ENCODE measurements at regions not wholly inside any gene's neighbourhood (a gene's known extent, or its start where the extent isn't known, plus 50 kb on each side); places are given as distances from the start of the nearest gene placed in this dataset.

DNA sequence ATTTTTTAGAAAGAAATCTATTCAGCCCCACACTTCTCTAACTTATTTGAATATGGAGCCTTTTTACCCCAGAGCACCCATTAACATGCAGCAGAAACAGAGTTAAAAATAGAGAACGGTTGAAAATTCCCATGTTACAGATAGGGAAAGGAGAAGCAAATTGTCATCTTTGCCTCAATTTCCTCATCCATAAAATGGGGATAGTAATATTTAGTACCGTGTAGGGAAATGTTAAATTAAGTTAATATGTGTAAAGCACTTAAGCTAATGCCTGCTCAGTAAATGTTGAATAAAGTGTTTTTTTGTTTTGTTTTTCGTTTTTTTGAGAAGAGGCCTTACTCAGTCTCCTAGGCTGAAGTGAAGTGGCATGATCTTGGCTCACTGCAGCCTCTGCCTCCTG is 50.3 kb downstream of the NAV1 start:
- H3K27ac Mint-ChIP-seq = no peak overlapping the region
- H3K4me3 Mint-ChIP-seq = no peak overlapping the region
- H3K27me3 Mint-ChIP-seq = no peaks in the 10 kb centered on the region
- H3K9me3 Mint-ChIP-seq = no peaks in the 10 kb centered on the region
- H3K4me1 Mint-ChIP-seq = no peaks in the 10 kb centered on the region
- H3K36me3 Mint-ChIP-seq = no peaks in the 10 kb centered on the region

DNA sequence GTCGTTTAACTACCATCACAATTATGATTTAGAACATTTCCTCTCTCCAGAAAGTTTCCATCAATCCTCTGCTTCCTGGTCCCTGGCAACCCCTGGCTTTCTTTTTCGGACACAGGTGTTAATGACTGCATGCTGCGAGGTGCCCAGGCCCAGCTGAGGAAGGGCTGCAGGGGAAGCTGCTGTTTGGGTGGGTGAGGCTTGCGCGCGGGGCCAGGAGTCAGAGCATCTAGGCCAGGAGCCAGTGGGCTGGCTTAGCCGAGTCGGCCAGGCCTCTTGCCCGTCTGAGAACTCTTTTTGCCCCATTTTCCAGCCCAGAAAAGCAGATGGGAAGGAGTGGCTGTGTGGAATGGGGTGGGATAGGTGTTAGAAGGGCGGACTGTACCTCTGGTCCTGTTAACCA is 51.5 kb downstream of the NAV1 start:
- H3K9me3 Mint-ChIP-seq = no peaks in the 10 kb centered on the region
- H3K27me3 Mint-ChIP-seq = no peaks in the 10 kb centered on the region
- no peaks in the 10 kb centered on the region for H3K4me1 Mint-ChIP-seq

DNA sequence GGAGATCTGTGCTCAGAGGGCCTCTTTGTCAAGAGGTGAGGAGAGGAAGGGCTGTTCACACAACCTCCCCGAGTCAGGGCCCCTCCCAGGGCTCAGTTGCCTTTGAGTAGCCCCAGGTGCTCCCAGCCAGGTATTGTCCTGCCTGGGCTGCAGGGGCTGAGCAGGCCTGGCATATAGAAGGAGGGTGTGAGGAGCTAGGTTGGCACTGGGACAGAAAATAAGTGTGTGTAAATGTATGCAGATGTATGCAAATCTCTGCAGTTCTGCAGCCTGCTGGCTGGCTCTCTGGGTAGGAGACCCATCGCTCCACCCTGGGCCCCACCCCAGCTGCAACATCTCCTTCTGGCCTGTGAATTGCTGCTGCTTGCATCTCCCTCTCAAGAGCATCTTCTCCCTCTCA is 52.4 kb downstream of the NAV1 start:
- Mint-ChIP-seq H3K27me3 (no peaks in the 10 kb centered on the region), H3K4me3 (no peak overlapping the region), H3K36me3 (no peaks in the 10 kb centered on the region), H3K4me1 (no peaks in the 10 kb centered on the region), H3K27ac (no peak overlapping the region), H3K9me3 (no peaks in the 10 kb centered on the region)

More for the DNA sequence above, 51.5 kb downstream of the NAV1 start:
- no peak overlapping the region for H3K27ac Mint-ChIP-seq
- no peaks in the 10 kb centered on the region for H3K36me3 Mint-ChIP-seq
- no peak overlapping the region for H3K4me3 Mint-ChIP-seq

DNA sequence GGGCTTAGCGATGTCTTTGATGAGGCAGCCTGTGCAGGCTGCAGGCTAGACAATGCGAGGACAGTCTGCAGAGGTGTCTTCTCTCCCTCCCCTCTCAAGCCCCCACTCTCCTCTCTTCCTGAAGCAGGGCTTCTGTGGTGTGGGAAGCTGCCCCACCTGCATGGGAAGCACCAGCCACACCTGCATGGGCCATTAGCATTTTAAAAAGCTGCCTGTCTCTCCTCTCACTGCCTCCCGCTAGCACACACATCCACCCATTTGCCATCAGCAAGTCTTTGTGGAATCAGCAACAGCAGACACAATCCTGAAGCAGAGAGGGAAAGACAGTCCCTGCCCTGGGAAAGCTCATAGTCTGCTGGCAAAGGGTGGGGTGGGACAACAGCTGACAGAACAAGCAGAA is 53.1 kb downstream of the NAV1 start:
- Mint-ChIP-seq H3K4me1 (no peaks in the 10 kb centered on the region), H3K36me3 (no peaks in the 10 kb centered on the region), H3K27me3 (no peaks in the 10 kb centered on the region), H3K27ac (no peak overlapping the region), H3K4me3 (no peak overlapping the region), H3K9me3 (no peaks in the 10 kb centered on the region)

DNA sequence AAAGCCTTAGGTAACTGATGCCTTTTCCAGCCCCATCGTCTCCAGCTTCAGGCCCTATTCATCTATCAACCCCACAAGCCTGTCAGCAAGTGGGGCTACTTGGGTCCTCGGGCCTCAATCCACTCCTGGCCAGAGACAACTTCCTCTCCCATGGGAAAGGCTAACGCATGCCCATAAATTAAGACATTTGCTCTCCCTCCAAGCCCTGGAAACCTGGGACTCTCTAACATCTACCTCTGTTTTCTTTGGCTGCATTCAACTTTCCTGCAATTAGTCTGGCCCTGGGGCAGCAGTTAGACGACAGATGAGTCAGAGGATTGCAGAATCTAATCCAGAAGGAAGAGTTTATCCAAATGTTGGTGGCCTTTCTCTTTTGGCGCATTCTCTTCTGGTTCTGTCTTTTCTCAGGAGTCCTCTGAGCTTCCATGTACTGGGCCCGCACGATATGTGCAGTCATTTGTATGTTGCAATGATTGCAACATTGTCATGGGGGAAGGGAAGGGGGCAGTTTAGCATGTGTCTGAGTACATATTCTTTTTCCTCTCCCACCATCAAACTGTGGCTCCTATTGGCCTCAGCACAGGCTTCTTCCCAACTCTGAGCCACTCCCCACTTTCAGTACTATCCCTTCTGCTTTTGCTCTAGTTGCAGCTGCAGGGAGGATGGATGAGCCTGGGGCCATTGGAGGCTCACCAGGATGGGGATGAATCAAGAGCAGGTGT is 54.4 kb downstream of the NAV1 start:
- Mint-ChIP-seq H3K4me3 (no peak overlapping the region), H3K27ac (no peak overlapping the region), H3K4me1 (no peaks in the 10 kb centered on the region), H3K36me3 (no peaks in the 10 kb centered on the region), H3K27me3 (no peaks in the 10 kb centered on the region), H3K9me3 (no peaks in the 10 kb centered on the region)

DNA sequence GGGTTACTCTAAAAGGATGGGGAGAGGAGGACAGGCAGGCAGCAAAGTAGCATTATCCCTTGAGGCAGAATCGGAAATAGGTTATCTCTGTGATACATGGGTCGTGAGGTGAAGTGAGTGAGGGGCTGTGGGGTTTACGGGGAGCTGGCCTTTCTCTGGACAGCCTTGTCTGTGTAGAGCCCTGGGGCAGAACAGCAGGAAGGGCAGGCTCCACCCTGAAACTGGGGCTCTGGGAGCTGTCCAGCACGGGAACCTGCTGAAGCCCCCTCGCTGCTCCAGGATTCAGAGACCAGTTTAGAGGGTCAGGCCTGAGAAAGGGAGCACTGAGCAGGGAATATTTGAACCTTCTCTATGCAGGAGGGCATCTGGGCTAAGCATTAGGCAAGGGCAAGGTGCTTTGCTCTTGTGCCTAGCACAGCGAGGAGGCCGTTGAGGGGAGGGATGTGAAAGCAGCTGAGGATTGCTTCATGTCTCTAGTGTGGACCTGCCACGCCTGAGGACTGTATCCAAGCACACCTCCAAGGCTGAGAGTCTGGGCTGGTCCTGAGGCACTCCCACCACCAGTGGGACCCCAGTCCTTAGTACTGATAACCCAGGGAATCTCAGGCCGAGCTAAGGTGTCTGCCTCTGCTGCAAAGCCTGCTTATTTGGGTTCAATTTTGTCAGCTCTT is 55.8 kb downstream of the NAV1 start:
- no peak overlapping the region for H3K27ac Mint-ChIP-seq
- H3K4me1 Mint-ChIP-seq = no peaks in the 10 kb centered on the region
- H3K36me3 Mint-ChIP-seq = no peaks in the 10 kb centered on the region
- no peaks in the 10 kb centered on the region for H3K27me3 Mint-ChIP-seq
- H3K4me3 Mint-ChIP-seq = no peak overlapping the region
- no peaks in the 10 kb centered on the region for H3K9me3 Mint-ChIP-seq

DNA sequence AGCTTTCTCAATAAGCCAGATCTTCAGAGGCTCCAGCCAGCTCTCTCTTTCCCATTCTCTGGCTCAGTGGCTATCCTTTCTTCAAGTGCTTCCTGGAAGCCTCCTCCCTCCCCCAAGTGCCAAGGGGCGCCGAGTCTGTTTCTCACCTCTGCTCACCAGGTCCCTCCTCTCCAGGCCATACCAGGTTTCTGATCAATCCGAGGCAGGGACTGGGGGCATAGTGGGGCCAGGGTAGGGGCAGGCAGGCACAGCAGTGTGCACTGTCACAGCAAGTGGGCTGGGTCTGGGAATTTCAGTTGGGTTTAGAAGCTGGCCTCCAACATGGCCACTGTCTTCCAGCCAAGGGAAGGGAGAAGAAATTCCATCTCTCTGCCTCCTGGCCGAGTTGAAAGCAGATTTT is 56.5 kb downstream of the NAV1 start:
- H3K27me3 Mint-ChIP-seq = no peaks in the 10 kb centered on the region
- H3K36me3 Mint-ChIP-seq = no peaks in the 10 kb centered on the region
- H3K4me3 Mint-ChIP-seq = no peak overlapping the region
- H3K27ac Mint-ChIP-seq = no peak overlapping the region
- no peaks in the 10 kb centered on the region for H3K9me3 Mint-ChIP-seq
- no peaks in the 10 kb centered on the region for H3K4me1 Mint-ChIP-seq

DNA sequence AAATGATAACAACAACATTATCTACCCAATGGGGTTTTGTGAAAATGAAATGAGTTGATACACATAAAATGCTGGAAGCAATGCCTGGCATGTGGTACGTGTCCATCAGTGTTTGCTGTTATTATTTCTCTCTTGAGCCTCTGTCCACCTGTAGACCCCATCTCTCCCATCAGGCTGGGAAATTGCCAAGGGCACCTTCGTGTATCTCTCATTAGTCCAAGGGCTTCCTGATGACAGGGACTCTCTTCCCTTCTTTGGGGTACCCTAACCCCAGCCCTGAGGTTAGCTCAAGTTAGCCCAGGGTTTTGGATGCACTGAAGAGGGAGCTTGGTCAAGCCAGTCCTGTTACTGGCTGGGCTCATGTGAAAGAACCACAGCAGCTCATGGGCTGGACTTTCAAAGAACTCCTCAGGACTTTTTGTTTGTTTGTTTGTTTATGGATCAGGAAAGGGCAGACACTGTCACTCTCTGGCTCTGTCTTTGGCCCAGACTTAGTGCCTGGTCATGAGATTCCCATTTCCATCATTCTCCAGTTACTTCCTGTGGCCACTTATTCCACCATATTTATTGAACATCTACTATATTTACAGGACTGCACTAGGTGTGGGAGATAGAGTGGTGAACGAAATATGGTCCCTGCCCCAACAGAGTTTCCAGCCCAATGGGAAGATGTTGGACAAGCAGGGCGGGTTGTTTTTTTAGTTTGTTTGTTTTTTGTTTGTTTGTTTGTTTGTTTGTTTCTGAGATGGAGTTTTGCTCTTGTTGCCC is 57.4 kb downstream of the NAV1 start:
- no peaks in the 10 kb centered on the region for H3K36me3 Mint-ChIP-seq
- H3K4me1 Mint-ChIP-seq = no peaks in the 10 kb centered on the region
- no peak overlapping the region for H3K27ac Mint-ChIP-seq
- H3K27me3 Mint-ChIP-seq = no peaks in the 10 kb centered on the region
- no peaks in the 10 kb centered on the region for H3K9me3 Mint-ChIP-seq
- H3K4me3 Mint-ChIP-seq = no peak overlapping the region

DNA sequence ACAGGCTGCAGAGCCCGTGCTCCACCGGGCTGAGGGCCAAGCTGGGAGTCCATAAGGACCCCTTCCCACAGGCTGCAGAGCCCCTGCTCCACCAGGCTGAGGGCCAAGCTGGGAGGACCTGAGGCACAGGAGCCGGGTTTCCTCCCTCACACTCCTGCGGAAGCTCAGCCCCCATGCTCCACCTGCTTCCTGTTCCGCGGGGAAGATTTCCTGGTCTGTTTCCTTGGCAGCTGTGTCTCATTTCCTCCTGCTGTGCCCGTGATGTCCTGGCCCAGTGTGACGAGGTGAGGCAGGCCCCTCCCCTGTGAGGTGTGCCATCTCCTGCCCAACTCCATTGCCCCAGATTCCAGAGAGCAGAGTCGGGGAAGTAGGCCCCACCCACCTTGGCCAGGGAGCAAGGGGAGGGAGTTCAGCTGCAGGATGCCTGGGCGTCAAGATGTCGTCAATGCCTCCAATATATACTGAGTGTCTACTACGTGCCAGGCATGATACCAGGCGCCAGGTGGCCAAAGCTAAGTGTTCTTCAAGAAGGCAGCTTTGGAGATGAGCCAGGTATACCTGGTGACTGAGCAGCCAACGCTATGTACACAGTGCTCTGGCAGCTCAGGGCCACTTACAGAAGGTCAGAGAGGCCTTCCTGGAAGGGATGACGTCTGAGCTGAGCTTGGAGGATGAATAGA is 58.8 kb downstream of the NAV1 start:
- H3K36me3 Mint-ChIP-seq = no peaks in the 10 kb centered on the region
- no peaks in the 10 kb centered on the region for H3K9me3 Mint-ChIP-seq
- H3K27ac Mint-ChIP-seq = no peak overlapping the region
- H3K4me3 Mint-ChIP-seq = no peak overlapping the region
- no peaks in the 10 kb centered on the region for H3K4me1 Mint-ChIP-seq
- H3K27me3 Mint-ChIP-seq = no peaks in the 10 kb centered on the region

DNA sequence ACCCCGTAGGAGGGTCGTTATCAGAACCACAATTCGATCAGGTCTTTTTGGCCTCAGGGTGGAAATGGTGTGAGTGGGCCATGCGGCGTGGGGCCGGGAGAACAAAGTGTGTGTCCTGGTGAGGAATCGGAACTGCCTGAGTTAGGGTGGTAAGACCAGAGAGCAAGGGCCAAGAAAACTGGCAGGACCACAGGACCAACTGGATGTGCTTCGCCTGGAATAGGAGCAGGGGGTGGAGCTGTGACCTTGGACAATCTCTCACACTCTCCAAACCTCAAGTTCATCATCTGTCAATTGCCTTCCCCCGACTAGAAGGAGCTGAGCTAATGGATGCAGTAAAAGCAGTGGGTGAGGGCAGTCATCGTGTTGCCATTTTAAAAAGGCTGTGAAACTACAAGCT is 59.5 kb downstream of the NAV1 start:
- Mint-ChIP-seq H3K27me3 (no peaks in the 10 kb centered on the region), H3K9me3 (no peaks in the 10 kb centered on the region), H3K4me3 (no peak overlapping the region), H3K27ac (no peak overlapping the region), H3K36me3 (no peaks in the 10 kb centered on the region), H3K4me1 (no peaks in the 10 kb centered on the region)

DNA sequence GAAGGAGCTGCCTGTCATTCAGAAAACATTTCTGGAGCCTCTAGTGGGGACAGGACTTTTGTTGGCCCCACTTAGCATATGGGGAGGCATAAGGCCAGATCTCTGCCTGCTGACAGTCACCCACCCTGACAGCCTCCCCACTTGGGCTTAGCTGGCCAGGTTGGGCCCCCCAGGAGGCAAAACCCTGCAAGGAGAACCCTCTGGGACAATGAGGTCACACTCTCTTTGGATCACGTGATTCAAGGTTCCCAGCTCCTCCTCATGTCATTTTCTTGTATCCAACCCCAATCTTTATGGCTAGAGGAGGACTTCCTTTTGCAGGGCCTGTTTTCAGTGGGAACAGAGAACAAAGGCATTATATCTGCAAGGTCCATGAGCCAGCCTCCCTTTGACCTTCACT is 60.0 kb downstream of the NAV1 start:
- H3K27me3 Mint-ChIP-seq = no peaks in the 10 kb centered on the region
- no peaks in the 10 kb centered on the region for H3K4me1 Mint-ChIP-seq
- no peak overlapping the region for H3K4me3 Mint-ChIP-seq
- H3K36me3 Mint-ChIP-seq = no peaks in the 10 kb centered on the region
- H3K27ac Mint-ChIP-seq = no peak overlapping the region
- H3K9me3 Mint-ChIP-seq = no peaks in the 10 kb centered on the region

DNA sequence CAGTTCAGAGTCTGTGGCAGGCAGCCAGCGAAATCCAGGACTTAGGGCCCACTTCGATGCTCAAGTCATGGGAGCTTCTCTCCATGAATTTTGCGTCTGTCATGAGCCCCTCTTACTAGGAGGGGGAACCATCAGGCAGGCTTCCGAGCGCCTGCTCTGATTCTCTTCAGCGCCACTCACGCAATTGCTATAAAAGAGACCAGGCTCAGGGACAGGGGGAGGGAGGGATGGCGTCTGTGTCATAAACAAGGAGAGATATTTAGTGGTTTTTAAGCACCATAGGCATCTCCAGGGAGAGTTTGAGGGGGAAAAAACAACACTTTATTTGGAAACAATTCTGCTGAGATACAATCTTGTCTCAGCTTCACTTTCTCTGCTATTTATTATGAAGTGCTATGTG is 60.6 kb downstream of the NAV1 start:
- Mint-ChIP-seq H3K9me3 (no peaks in the 10 kb centered on the region), H3K4me1 (no peaks in the 10 kb centered on the region), H3K27me3 (no peaks in the 10 kb centered on the region), H3K27ac (no peak overlapping the region), H3K4me3 (no peak overlapping the region), H3K36me3 (no peaks in the 10 kb centered on the region)

DNA sequence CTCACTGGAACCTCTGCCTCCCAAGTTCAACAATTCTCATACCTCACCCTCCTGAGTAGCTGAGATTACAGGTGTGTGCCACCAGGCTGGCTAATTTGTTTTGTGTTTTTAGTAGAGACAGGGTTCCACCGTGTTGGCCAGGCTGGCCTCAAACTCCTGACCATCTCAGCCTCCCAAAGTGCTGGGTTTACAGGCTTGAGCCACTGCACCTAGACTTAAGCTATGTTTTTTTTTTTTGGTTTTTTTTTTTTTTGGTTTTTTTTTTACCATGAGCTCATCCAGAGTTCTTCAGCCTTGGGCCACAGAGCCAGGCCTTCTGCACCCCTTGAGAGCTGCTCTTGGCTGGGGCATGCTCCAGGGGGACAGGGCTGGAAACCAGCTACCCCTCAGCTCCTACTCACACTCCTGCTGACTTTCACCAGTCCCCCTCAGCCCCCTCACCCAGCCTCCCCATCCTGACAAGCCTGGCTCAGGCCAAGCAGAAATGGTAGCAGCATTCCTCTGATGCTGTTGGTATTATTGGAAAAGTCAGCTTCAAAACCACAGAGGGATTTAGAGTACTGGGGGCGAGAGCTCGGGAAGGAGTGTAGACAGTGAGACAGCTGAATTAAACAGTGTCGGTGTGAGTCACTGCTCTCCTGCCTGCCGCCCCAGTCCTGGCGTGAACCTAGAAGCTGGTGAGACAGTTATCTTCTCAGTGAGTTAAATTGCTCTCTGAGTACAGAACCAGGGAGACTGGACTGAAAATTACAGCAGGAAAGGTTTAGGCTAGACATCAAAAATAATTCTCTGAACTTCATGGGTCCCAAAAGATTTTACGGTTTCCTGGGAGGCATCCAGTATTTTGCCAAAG is 63.7 kb downstream of the NAV1 start:
- Mint-ChIP-seq H3K27ac (no peak overlapping the region), H3K36me3 (no peaks in the 10 kb centered on the region), H3K9me3 (no peaks in the 10 kb centered on the region), H3K4me1 (no peaks in the 10 kb centered on the region), H3K27me3 (no peaks in the 10 kb centered on the region), H3K4me3 (no peak overlapping the region)

DNA sequence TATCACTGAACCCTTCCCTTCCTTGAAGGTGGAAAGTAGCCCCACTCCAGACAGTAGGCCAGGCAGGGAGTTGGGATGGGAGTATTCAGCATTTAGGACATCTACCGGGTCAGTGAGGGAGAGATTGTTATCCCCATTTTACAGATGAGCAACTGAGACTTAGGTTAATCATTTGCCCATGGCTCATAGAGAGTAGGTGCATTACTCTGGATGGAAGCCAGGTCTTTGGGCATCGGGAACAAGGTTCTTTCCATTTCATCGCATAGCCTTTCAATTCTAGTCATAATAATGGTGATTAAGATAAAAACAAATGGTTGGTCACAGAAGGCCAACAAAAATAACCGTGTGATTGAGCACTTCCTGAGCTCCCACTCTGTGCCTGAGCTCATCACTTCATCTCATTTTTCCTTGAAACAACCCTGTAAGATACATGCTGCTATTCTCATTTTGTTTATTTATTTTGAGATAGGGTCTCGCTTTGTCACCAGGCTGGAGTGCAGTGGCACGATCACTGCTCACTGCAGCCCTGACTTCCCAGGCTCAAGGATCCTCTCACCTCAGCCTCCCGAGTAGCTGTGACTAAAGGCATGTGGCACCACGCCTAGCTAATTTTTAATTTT is 64.8 kb downstream of the NAV1 start:
- Mint-ChIP-seq H3K9me3 (no peaks in the 10 kb centered on the region), H3K4me3 (no peak overlapping the region), H3K27me3 (no peaks in the 10 kb centered on the region), H3K27ac (no peak overlapping the region), H3K4me1 (no peaks in the 10 kb centered on the region), H3K36me3 (no peaks in the 10 kb centered on the region)

Data from activated naive CD4-positive, alpha-beta T cell treated with anti-CD3 and anti-CD28 coated beads, Interleukin-2, amount 50 U/mL, for 24 hours (primary cell).